Nephron progenitor cell (in vitro differentiated cells): ENCODE measurements at regions not wholly inside any gene's neighbourhood (a gene's known extent, or its start where the extent isn't known, plus 50 kb on each side); places are given as distances from the start of the nearest gene placed in this dataset.

Experiments used
- DNase-seq: peaks from one replicate; pipeline ENCODE4 v3.0.0; 2021
- H3K27ac Mint-ChIP-seq: 2 replicates; pipeline ENCODE4 v1.8.0; 2021; ENCODE audit warnings: mild to moderate bottlenecking, moderate library complexity, mixed read lengths
- H3K27me3 Mint-ChIP-seq: 2 replicates; pipeline ENCODE4 v1.8.0; 2021; ENCODE audit warnings: mild to moderate bottlenecking, low read depth, mixed read lengths; ENCODE audit not compliant: poor library complexity
- H3K36me3 Mint-ChIP-seq: 2 replicates; pipeline ENCODE4 v1.8.0; 2021; ENCODE audit warnings: low read depth, mixed read lengths
- H3K4me1 Mint-ChIP-seq: 2 replicates; pipeline ENCODE4 v1.8.0; 2021; ENCODE audit warnings: mixed read lengths
- H3K4me3 Mint-ChIP-seq: 2 replicates; pipeline ENCODE4 v1.8.0; 2021; ENCODE audit warnings: mild to moderate bottlenecking, moderate library complexity, mixed read lengths
- H3K9me3 Mint-ChIP-seq: 2 replicates; pipeline ENCODE4 v1.8.0; 2021; ENCODE audit warnings: mild to moderate bottlenecking, moderate library complexity, mixed read lengths
- CTCF ChIP-seq: fragments of 200-600 bp; sonication (generic); IDR thresholded peaks from 2 replicates; pipeline ENCODE4 v1.5.0; 2021; ENCODE audit warnings: antibody characterized with exemption

- Mint-ChIP-seq H3K4me3 (no peak overlapping the region), H3K27me3 (peaks cover 7% of the 10 kb centered on the region), H3K4me1 (peaks cover 29% of the 10 kb centered on the region), H3K9me3 (peaks cover 4% of the 10 kb centered on the region), H3K36me3 (no peaks in the 10 kb centered on the region), H3K27ac (no peak overlapping the region)
- TF ChIP-seq CTCF: no peak
- no peak for DNase-seq
Observed at GRCh38 chr2:111654829-111655228, 229.2 kb downstream of the ANAPC1 start.

GRCh38 chr2:111656436-111656835, 227.6 kb downstream of the ANAPC1 start:
- H3K9me3 Mint-ChIP-seq: no peaks in the 10 kb centered on the region
- no peak overlapping the region for H3K4me3 Mint-ChIP-seq
- no peaks in the 10 kb centered on the region for H3K36me3 Mint-ChIP-seq
- H3K27me3 Mint-ChIP-seq: peaks cover 11% of the 10 kb centered on the region
- H3K27ac Mint-ChIP-seq: peak overlapping the region; percentile 30
- no peak for DNase-seq
- TF ChIP-seq CTCF: no peak
- peaks cover 29% of the 10 kb centered on the region for H3K4me1 Mint-ChIP-seq

GRCh38 chr2:111656894-111657293, 227.1 kb downstream of the ANAPC1 start:
- H3K4me3 Mint-ChIP-seq: no peak overlapping the region
- H3K27me3 Mint-ChIP-seq: peaks cover 11% of the 10 kb centered on the region
- H3K27ac Mint-ChIP-seq: peak overlapping the region; percentile 30
- H3K4me1 Mint-ChIP-seq: peaks cover 29% of the 10 kb centered on the region
- H3K36me3 Mint-ChIP-seq: no peaks in the 10 kb centered on the region
- no peaks in the 10 kb centered on the region for H3K9me3 Mint-ChIP-seq
- DNase-seq: no peak
- TF ChIP-seq CTCF: no peak

- Mint-ChIP-seq H3K4me3 (no peak overlapping the region), H3K9me3 (no peaks in the 10 kb centered on the region), H3K27me3 (peaks cover 11% of the 10 kb centered on the region), H3K27ac (peak overlapping the region; percentile 0), H3K36me3 (no peaks in the 10 kb centered on the region), H3K4me1 (peaks cover 29% of the 10 kb centered on the region)
- TF ChIP-seq CTCF: no peak
- DNase-seq: no peak
Observed at GRCh38 chr2:111657351-111657975, 226.5 kb downstream of the ANAPC1 start.

- Mint-ChIP-seq H3K27ac (no peak overlapping the region), H3K4me3 (no peak overlapping the region), H3K27me3 (peaks cover 6% of the 10 kb centered on the region), H3K4me1 (peaks cover 36% of the 10 kb centered on the region), H3K36me3 (no peaks in the 10 kb centered on the region), H3K9me3 (no peaks in the 10 kb centered on the region)
- no peak for TF ChIP-seq CTCF
- no peak for DNase-seq
Observed at GRCh38 chr2:111659361-111660333, 224.3 kb downstream of the ANAPC1 start.
